ENCODE measurements at regions not wholly inside any gene's neighbourhood (a gene's known extent, or its start where the extent isn't known, plus 50 kb on each side); places are given as distances from the start of the nearest gene placed in this dataset.

- Histone ChIP-seq H3K9me3 (no peaks in the 10 kb centered on the region), H3K27ac (no peak overlapping the region), H3K4me1 (no peaks in the 10 kb centered on the region), H3K27me3 (no peaks in the 10 kb centered on the region), H3K4me3 (no peak overlapping the region), H3K36me3 (no peaks in the 10 kb centered on the region)
- intact Hi-C loops (cut with DNase I) = no loop called here
- no peak for DNase-seq (ENCODE audit: extremely low spot score in 2 of 2)
- TF ChIP-seq POLR2A (IDR thresholded peaks at IDR 0.05) = no peak
- no peak for TF ChIP-seq CTCF (IDR thresholded peaks at IDR 0.05)
- no peak for TF ChIP-seq POLR2AphosphoS5 (IDR thresholded peaks at IDR 0.05; ENCODE audit: insufficient read depth in 1 of 2, low read depth in 1 of 2)
Observed at GRCh38 chr5:89951876-89952275, 457.7 kb downstream of the CETN3 start.

GRCh38 chr5:89950234-89950633 lies 459.3 kb downstream of the CETN3 start:
- Histone ChIP-seq H3K36me3 (no peaks in the 10 kb centered on the region), H3K4me3 (no peak overlapping the region), H3K27me3 (no peaks in the 10 kb centered on the region), H3K4me1 (no peaks in the 10 kb centered on the region), H3K9me3 (no peaks in the 10 kb centered on the region), H3K27ac (no peak overlapping the region)
- TF ChIP-seq POLR2A (IDR thresholded peaks at IDR 0.05) (no peak), POLR2AphosphoS5 (IDR thresholded peaks at IDR 0.05; ENCODE audit: insufficient read depth in 1 of 2, low read depth in 1 of 2) (no peak), CTCF (IDR thresholded peaks at IDR 0.05) (no peak)
- intact Hi-C loops (cut with DNase I) = no loop called here
- no peak for DNase-seq (ENCODE audit: extremely low spot score in 2 of 2)

- Histone ChIP-seq H3K9me3 (no peaks in the 10 kb centered on the region), H3K27me3 (no peaks in the 10 kb centered on the region), H3K36me3 (no peaks in the 10 kb centered on the region), H3K4me1 (no peaks in the 10 kb centered on the region), H3K27ac (no peak overlapping the region), H3K4me3 (no peak overlapping the region)
- TF ChIP-seq POLR2AphosphoS5 (IDR thresholded peaks at IDR 0.05; ENCODE audit: insufficient read depth in 1 of 2, low read depth in 1 of 2) = no peak
- TF ChIP-seq CTCF (IDR thresholded peaks at IDR 0.05) = no peak
- no peak for TF ChIP-seq POLR2A (IDR thresholded peaks at IDR 0.05)
- intact Hi-C loops (cut with DNase I) = no loop called here
- no peak for DNase-seq (ENCODE audit: extremely low spot score in 2 of 2)
Observed at GRCh38 chr5:89948977-89949376, 460.6 kb downstream of the CETN3 start.

GRCh38 chr5:89946916-89947315 lies 462.6 kb downstream of the CETN3 start:
- intact Hi-C loops (cut with DNase I) = no loop called here
- TF ChIP-seq POLR2AphosphoS5 (IDR thresholded peaks at IDR 0.05; ENCODE audit: insufficient read depth in 1 of 2, low read depth in 1 of 2) = no peak
- no peak for TF ChIP-seq POLR2A (IDR thresholded peaks at IDR 0.05)
- TF ChIP-seq CTCF (IDR thresholded peaks at IDR 0.05) = no peak
- Histone ChIP-seq H3K4me1 (no peaks in the 10 kb centered on the region), H3K27me3 (no peaks in the 10 kb centered on the region), H3K36me3 (no peaks in the 10 kb centered on the region), H3K27ac (no peak overlapping the region), H3K9me3 (no peaks in the 10 kb centered on the region), H3K4me3 (no peak overlapping the region)
- no peak for DNase-seq (ENCODE audit: extremely low spot score in 2 of 2)

GRCh38 chr5:89946508-89946907 lies 463.0 kb downstream of the CETN3 start:
- H3K27ac ChIP-seq = no peak overlapping the region
- H3K4me3 ChIP-seq = no peak overlapping the region
- no peak for DNase-seq (ENCODE audit: extremely low spot score in 2 of 2)
- H3K4me1 ChIP-seq = no peaks in the 10 kb centered on the region
- H3K27me3 ChIP-seq = no peaks in the 10 kb centered on the region
- H3K9me3 ChIP-seq = no peaks in the 10 kb centered on the region
- no peak for TF ChIP-seq POLR2AphosphoS5 (IDR thresholded peaks at IDR 0.05; ENCODE audit: insufficient read depth in 1 of 2, low read depth in 1 of 2)
- TF ChIP-seq POLR2A (IDR thresholded peaks at IDR 0.05) = no peak
- TF ChIP-seq CTCF (IDR thresholded peaks at IDR 0.05) = no peak
- no peaks in the 10 kb centered on the region for H3K36me3 ChIP-seq
- intact Hi-C loops (cut with DNase I) = no loop called here
